Activated T-helper 2 cell treated with anti-CD3 and anti-CD28 coated beads, Interferon-gamma antibody, Interleukin-2, Interleukin-4, amounts not matched to agents 10 μg/mL and 5 μg/mL and 100 μg/mL, durations not matched to agents 14 hours and 24 hours and 36 hours (primary cell): ENCODE measurements at regions not wholly inside any gene's neighbourhood (a gene's known extent, or its start where the extent isn't known, plus 50 kb on each side); places are given as distances from the start of the nearest gene placed in this dataset.

ENCODE experiments used
- DNase-seq: peaks from one replicate; pipeline ENCODE4 v3.0.0; 2021; ENCODE audit warnings: low spot score
- H3K27ac Mint-ChIP-seq: one replicate; pipeline ENCODE4 v1.8.0; 2021; ENCODE audit warnings: mixed read lengths
- H3K27me3 Mint-ChIP-seq: one replicate; pipeline ENCODE4 v1.8.0; 2021; ENCODE audit warnings: low read depth, mixed read lengths
- H3K36me3 Mint-ChIP-seq: one replicate; pipeline ENCODE4 v1.8.0; 2021; ENCODE audit warnings: low read depth, mixed read lengths
- H3K4me1 Mint-ChIP-seq: one replicate; pipeline ENCODE4 v1.8.0; 2021; ENCODE audit warnings: low read depth, mixed read lengths
- H3K4me3 Mint-ChIP-seq: one replicate; pipeline ENCODE4 v1.8.0; 2021; ENCODE audit warnings: low read depth, mild to moderate bottlenecking, moderate library complexity, mixed read lengths
- H3K9me3 Mint-ChIP-seq: one replicate; pipeline ENCODE4 v1.8.0; 2021; ENCODE audit warnings: mixed read lengths
- intact Hi-C: fragments of 100-400 bp; cut with micrococcal nuclease; formaldehyde crosslinking; loops from one replicate; pipeline ENCODE4 v1.15.1; 2023

GRCh38 chr3:152071315-152071714 is 197.4 kb upstream of the MBNL1 start:
- Mint-ChIP-seq H3K9me3 (no peaks in the 10 kb centered on the region), H3K27me3 (peaks cover 3% of the 10 kb centered on the region), H3K4me3 (no peak overlapping the region), H3K4me1 (peaks cover 5% of the 10 kb centered on the region), H3K36me3 (no peaks in the 10 kb centered on the region), H3K27ac (no peak overlapping the region)
- DNase-seq: no peak
- intact Hi-C loops: loop anchor here (5.0 kb wide), 2 partner anchors 196 to 451 kb away; partner anchors contain the start of gene MBNL1

- Mint-ChIP-seq H3K4me1 (peaks cover 5% of the 10 kb centered on the region), H3K4me3 (no peak overlapping the region), H3K9me3 (no peaks in the 10 kb centered on the region), H3K27ac (no peak overlapping the region), H3K27me3 (peaks cover 3% of the 10 kb centered on the region), H3K36me3 (no peaks in the 10 kb centered on the region)
- no peak for DNase-seq
- intact Hi-C loops: loop anchor here (1.0 to 5.0 kb wide), 3 partner anchors 195 to 450 kb away; partner anchors contain the start of gene MBNL1
These were observed 196.8 kb upstream of the MBNL1 start for GRCh38 chr3:152071924-152072323.

- Mint-ChIP-seq H3K36me3 (no peaks in the 10 kb centered on the region), H3K4me3 (no peak overlapping the region), H3K27ac (no peak overlapping the region), H3K4me1 (peaks cover 5% of the 10 kb centered on the region), H3K9me3 (no peaks in the 10 kb centered on the region), H3K27me3 (peaks cover 2% of the 10 kb centered on the region)
- intact Hi-C loops: loop anchor here (5.0 kb wide), 2 partner anchors 194 to 449 kb away; partner anchors contain the start of gene MBNL1
- no peak for DNase-seq
These were observed 195.5 kb upstream of the MBNL1 start for GRCh38 chr3:152073267-152073666.

GRCh38 chr3:152076148-152076547 is 192.6 kb upstream of the MBNL1 start:
- Mint-ChIP-seq H3K27ac (no peak overlapping the region), H3K4me3 (no peak overlapping the region), H3K4me1 (peaks cover 5% of the 10 kb centered on the region), H3K9me3 (no peaks in the 10 kb centered on the region), H3K27me3 (no peaks in the 10 kb centered on the region), H3K36me3 (no peaks in the 10 kb centered on the region)
- DNase-seq: no peak
- intact Hi-C loops: no loop called here

- Mint-ChIP-seq H3K27ac (no peak overlapping the region), H3K4me3 (no peak overlapping the region), H3K4me1 (no peaks in the 10 kb centered on the region), H3K27me3 (no peaks in the 10 kb centered on the region), H3K9me3 (peaks cover 4% of the 10 kb centered on the region), H3K36me3 (no peaks in the 10 kb centered on the region)
- intact Hi-C loops: loop anchor here (5.0 kb wide), 1 partner anchor 377 kb away; no protein-coding TSS in a partner anchor
- no peak for DNase-seq
These were observed 188.7 kb upstream of the MBNL1 start for GRCh38 chr3:152079980-152080379.

- Mint-ChIP-seq H3K4me1 (no peaks in the 10 kb centered on the region), H3K27ac (no peak overlapping the region), H3K27me3 (peaks cover 3% of the 10 kb centered on the region), H3K36me3 (no peaks in the 10 kb centered on the region), H3K4me3 (no peak overlapping the region), H3K9me3 (peaks cover 4% of the 10 kb centered on the region)
- intact Hi-C loops: loop anchor here (5.0 kb wide), 1 partner anchor 374 kb away; no protein-coding TSS in a partner anchor
- DNase-seq: no peak
These were observed 185.6 kb upstream of the MBNL1 start for GRCh38 chr3:152083135-152083534.

- intact Hi-C loops: loop anchor here (5.0 kb wide), 1 partner anchor 373 kb away; no protein-coding TSS in a partner anchor
- no peak for DNase-seq
- no peaks in the 10 kb centered on the region for H3K36me3 Mint-ChIP-seq
- H3K4me3 Mint-ChIP-seq: no peak overlapping the region
- H3K27ac Mint-ChIP-seq: no peak overlapping the region
- no peaks in the 10 kb centered on the region for H3K4me1 Mint-ChIP-seq
- peaks cover 4% of the 10 kb centered on the region for H3K9me3 Mint-ChIP-seq
- H3K27me3 Mint-ChIP-seq: peaks cover 5% of the 10 kb centered on the region
These were observed 184.1 kb upstream of the MBNL1 start for GRCh38 chr3:152084441-152085158.

- no peaks in the 10 kb centered on the region for H3K36me3 Mint-ChIP-seq
- H3K4me3 Mint-ChIP-seq: no peak overlapping the region
These were observed 181.6 kb upstream of the MBNL1 start for GRCh38 chr3:152087153-152087552.

GRCh38 chr3:152089528-152089927 is 179.2 kb upstream of the MBNL1 start:
- no peak overlapping the region for H3K4me3 Mint-ChIP-seq

More at GRCh38 chr3:152087153-152087552, 181.6 kb upstream of the MBNL1 start:
- H3K9me3 Mint-ChIP-seq: no peaks in the 10 kb centered on the region
- H3K27me3 Mint-ChIP-seq: peaks cover 15% of the 10 kb centered on the region
- H3K27ac Mint-ChIP-seq: no peak overlapping the region
- no peak for DNase-seq
- peaks cover 2% of the 10 kb centered on the region for H3K4me1 Mint-ChIP-seq
- intact Hi-C loops: no loop called here

GRCh38 chr3:152091725-152092124 is 177.0 kb upstream of the MBNL1 start:
- Mint-ChIP-seq H3K9me3 (no peaks in the 10 kb centered on the region), H3K4me3 (no peak overlapping the region), H3K27me3 (peaks cover 32% of the 10 kb centered on the region), H3K36me3 (no peaks in the 10 kb centered on the region), H3K27ac (no peak overlapping the region), H3K4me1 (peaks cover 2% of the 10 kb centered on the region)
- intact Hi-C loops: no loop called here
- DNase-seq: no peak

More at GRCh38 chr3:152089528-152089927, 179.2 kb upstream of the MBNL1 start:
- Mint-ChIP-seq H3K36me3 (no peaks in the 10 kb centered on the region), H3K4me1 (peaks cover 2% of the 10 kb centered on the region), H3K27ac (no peak overlapping the region), H3K9me3 (no peaks in the 10 kb centered on the region), H3K27me3 (peaks cover 18% of the 10 kb centered on the region)
- no peak for DNase-seq
- intact Hi-C loops: no loop called here

- H3K36me3 Mint-ChIP-seq: no peaks in the 10 kb centered on the region
- H3K4me1 Mint-ChIP-seq: peaks cover 2% of the 10 kb centered on the region
- H3K27ac Mint-ChIP-seq: no peak overlapping the region
- H3K9me3 Mint-ChIP-seq: no peaks in the 10 kb centered on the region
- intact Hi-C loops: no loop called here
- H3K4me3 Mint-ChIP-seq: no peak overlapping the region
- peaks cover 43% of the 10 kb centered on the region for H3K27me3 Mint-ChIP-seq
- no peak for DNase-seq
These were observed 174.8 kb upstream of the MBNL1 start for GRCh38 chr3:152093901-152094300.

- Mint-ChIP-seq H3K4me1 (peaks cover 2% of the 10 kb centered on the region), H3K9me3 (no peaks in the 10 kb centered on the region), H3K36me3 (no peaks in the 10 kb centered on the region), H3K27ac (no peak overlapping the region), H3K4me3 (no peak overlapping the region), H3K27me3 (peaks cover 42% of the 10 kb centered on the region)
- intact Hi-C loops: no loop called here
- DNase-seq: no peak
These were observed 174.3 kb upstream of the MBNL1 start for GRCh38 chr3:152094406-152094805.

- Mint-ChIP-seq H3K4me1 (peaks cover 6% of the 10 kb centered on the region), H3K9me3 (no peaks in the 10 kb centered on the region), H3K27me3 (peaks cover 38% of the 10 kb centered on the region), H3K36me3 (no peaks in the 10 kb centered on the region), H3K27ac (no peak overlapping the region), H3K4me3 (no peak overlapping the region)
- no peak for DNase-seq
- intact Hi-C loops: no loop called here
These were observed 173.3 kb upstream of the MBNL1 start for GRCh38 chr3:152095472-152095871.
